DMS 273 treated with DMSO at 0.1 percent for 48 hours (cell line): ENCODE measurements at regions not wholly inside any gene's neighbourhood (a gene's known extent, or its start where the extent isn't known, plus 50 kb on each side); places are given as distances from the start of the nearest gene placed in this dataset.

Experiments
- DNase-seq: peaks from one replicate; lab custom pipeline; 2025; lab: John Stamatoyannopoulos, UW

DNA sequence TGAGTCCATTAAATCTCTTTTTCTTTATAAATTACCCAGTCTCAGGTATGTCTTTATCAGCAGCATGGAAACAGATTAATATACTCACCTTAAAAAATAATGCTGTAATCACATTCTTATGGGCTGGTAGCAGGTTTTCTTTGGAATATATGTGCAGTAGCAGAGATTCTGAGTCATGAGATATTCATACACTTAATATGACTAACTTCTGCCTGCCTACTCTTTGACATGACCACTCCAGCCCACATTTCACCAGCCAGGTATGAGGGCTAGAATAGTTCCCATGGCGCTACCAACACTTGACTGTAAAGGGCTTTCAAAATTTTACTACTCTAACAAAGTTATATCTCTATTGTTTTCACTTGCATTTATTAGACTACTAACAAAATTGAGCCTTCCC is 74.1 kb upstream of the GHR start:
- DNase-seq = no peak

DNA sequence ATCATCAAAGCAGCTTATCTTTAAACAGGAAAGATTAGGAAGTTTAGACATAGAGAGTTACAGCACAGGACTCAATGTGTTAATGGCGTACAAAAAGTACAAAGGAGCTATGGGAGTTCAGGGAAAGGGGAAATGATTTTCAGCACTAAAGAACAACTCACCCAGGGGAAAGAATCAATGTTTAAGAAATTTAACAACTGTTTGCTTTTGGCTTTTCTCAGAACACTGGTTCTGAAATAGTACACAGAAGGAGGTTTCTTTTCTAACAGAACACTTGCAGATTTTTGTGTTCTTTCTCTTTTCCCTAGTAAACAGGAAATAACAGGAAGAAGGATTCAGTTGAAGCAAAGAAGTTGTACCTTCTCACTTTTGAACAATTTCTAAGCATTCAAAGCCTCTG is 71.3 kb upstream of the GHR start:
- DNase-seq = no peak

DNA sequence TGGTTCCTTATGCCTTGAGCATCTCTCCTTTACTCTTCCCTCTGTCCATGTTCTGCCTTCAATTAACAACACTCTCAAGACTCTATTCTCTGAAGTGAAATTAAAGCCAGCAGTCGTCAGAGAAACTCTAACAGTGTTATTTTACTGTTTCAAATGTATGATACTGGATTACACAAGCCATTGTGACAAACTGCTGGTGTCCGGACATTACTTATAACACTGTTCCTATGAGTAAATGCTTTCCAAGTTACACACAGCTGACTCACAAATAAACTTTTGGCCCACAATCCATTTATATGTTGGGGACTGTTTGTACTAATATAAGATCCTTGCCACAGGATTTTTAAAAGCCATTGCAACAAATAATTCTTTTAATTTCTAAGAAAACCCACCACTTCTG is 63.2 kb upstream of the GHR start:
- no peak for DNase-seq

DNA sequence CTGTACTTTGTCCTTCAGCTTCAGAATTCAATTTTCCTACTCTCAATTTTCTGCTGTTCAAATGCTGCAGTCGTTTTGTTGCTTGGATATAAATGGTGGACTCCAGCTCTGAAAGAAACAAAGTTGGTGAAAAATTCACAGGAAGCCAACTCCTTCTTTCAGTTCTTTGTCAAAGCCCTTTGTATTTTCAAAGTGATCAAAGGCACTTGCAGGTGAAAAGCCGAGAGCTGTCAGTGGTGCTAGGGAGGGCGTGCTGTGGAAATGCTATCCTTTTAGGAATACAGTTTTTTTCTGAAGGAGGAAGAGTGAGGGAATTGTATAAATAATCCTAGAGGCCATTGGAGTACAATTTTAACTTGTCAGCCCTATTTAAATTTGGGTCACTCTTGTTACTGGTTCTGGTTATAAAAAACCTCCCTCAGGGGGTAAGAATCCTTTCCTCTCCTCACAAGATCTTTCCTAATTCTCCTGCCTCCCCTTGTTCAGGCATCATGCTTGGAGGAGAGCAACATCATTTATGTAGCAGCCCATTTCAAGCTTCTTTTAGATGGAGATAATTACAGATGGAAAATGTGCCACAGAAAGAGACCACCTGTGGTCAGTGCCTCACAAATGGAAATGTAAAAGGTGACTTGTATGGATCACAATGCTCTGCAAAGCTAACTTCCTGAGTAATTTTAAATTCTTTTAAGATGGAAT is 62.5 kb upstream of the GHR start:
- DNase-seq = no peak

DNA sequence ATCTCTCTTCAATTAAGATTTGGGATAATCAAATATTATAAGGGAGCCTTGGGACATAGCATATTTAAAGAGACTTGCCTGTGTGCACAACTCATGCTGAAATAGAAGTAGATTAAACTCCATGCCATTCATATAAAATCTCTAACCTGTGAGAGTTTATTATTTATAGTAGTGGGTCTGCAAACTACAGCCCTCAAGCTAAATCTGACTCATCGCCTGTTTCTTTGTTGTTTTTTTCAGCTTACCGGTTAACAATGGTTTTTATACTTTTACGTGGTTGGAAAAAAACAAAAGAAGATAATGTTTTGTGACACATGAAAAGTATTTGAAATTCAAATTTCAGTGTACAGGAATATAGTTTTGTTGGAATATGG is 61.9 kb upstream of the GHR start:
- DNase-seq = no peak

DNA sequence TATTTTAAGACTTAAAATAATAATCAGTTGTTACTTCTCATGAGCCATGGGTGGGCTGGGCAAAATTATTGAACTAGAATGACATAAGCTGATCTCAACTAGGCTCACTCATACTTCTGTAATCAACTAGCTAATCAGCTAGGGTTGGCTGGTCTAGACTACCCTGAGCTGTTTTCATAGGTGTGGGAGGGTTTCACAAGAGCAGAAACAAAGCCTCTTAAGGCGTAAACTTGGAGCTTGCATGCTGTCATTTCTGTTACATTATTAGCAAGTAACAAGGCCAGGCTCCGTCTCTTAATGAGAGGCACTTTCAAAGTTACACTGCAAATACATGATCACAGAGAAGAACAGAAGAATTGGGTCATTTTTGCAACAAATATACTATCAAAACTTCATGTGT is 57.2 kb upstream of the GHR start:
- no peak for DNase-seq
